Right lobe of liver (tissue), 6 donors: ENCODE measurements at regions not wholly inside any gene's neighbourhood (a gene's known extent, or its start where the extent isn't known, plus 50 kb on each side); places are given as distances from the start of the nearest gene placed in this dataset.
"Not testable (repeated sequence)": the region's sequence is repeated elsewhere in the genome, so short reads cannot be mapped to it uniquely, and the experiment has no call there.

Experiments used
- ATAC-seq, 4 donors: fragments of 200-7000 bp; cut with Tn5 transposase; one replicate each; pipeline ENCODE4 v1.9.1; 2020; ENCODE audit warnings: mild to moderate bottlenecking in 4 of 4, moderate library complexity in 4 of 4
- DNase-seq, 3 donors: peaks; one replicate each; pipeline ENCODE4 v3.0.0-alpha.2; 2020
- H3K27ac ChIP-seq, 3 donors: fragments of 200-600 bp; one replicate each; pipeline ENCODE4 v1.8.0; 2022
- H3K27me3 ChIP-seq, 2 donors: fragments of 200-600 bp; one replicate each; pipeline ENCODE4 v1.8.0; 2022
- H3K36me3 ChIP-seq, 4 donors: fragments of 200-600 bp; sonication (generic) in 1 of 4; one replicate each; pipeline versions ENCODE4 v1.5.1 to v1.8.0; 2017 to 2022; ENCODE audit warnings: control low read depth in 1 of 4
- H3K4me1 ChIP-seq, 4 donors: fragments of 200-600 bp; sonication (generic) in 1 of 4; one replicate each; pipeline versions ENCODE4 v1.5.1 to v1.8.0; 2017 to 2022; ENCODE audit warnings: control low read depth in 1 of 4
- H3K4me3 ChIP-seq, 3 donors: fragments of 200-600 bp; one replicate each; pipeline ENCODE4 v1.8.0; 2022
- H3K9me3 ChIP-seq, 4 donors: fragments of 200-600 bp; sonication (generic) in 1 of 4; one replicate each; pipeline versions ENCODE4 v1.5.1 to v1.8.0; 2017 to 2022; ENCODE audit warnings: control low read depth in 1 of 4
- CTCF ChIP-seq, 4 donors: fragments of 200-600 bp in 3 of 4; fragments of 450-650 bp in 1 of 4; IDR thresholded peaks; one replicate each; pipeline versions ENCODE4 v1.5.1 to v1.8.0; 2016 to 2022; ENCODE audit warnings: antibody characterized with exemption in 4 of 4, mild to moderate bottlenecking in 2 of 4
- POLR2A ChIP-seq: fragments of 450-650 bp; IDR thresholded peaks from one replicate; pipeline ENCODE4 v1.6.1; 2017; ENCODE audit warnings: antibody characterized with exemption, mild to moderate bottlenecking
- WGBS: methylation state at CpG from one replicate; pipeline ENCODE4 v1.1.6; 2018; ENCODE audit warnings: low coverage, low lambda C conversion rate; ENCODE audit not compliant: insufficient coverage; ENCODE audit errors: missing lambda C conversion rate; 5-methylcytosine and 5-hydroxymethylcytosine counted together
- intact Hi-C, 2 donors: fragments of 100-400 bp; cut with DNase I; formaldehyde crosslinking; loops; one replicate each; pipeline versions ENCODE4 v1.11.2 to v1.14.1; 2022
- donor health status: DM: no; HTN: yes; CAD: no.
- donor health status: DM: no; HTN: no; CAD: no.
- donor health status: DM: no; HTN: no; CAD: no.
- donor health status: DM: no; HTN: yes; CAD: no.
- donor health status: DM: no; HTN: yes; CAD: no.

GRCh38 chr4:133268205-133268604 lies 119.1 kb downstream of the PCDH10 start:
- Histone ChIP-seq H3K4me1 (no peaks in the 10 kb centered on the region), H3K36me3 (no peaks in the 10 kb centered on the region), H3K27ac (no peak overlapping the region), H3K4me3 (no peak overlapping the region), H3K27me3 (no peaks in the 10 kb centered on the region), H3K9me3 (no peaks in the 10 kb centered on the region)
- no peak for ATAC-seq
- TF ChIP-seq POLR2A = no peak
- no peak for TF ChIP-seq CTCF (IDR thresholded peaks at IDR 0.05)
- intact Hi-C loops = no loop called here
- 64% methylated on average over 17 of the region's 17 CpGs for WGBS
- no peak for DNase-seq

GRCh38 chr4:133267506-133267905 lies 118.4 kb downstream of the PCDH10 start:
- H3K4me1 ChIP-seq, H3K36me3 ChIP-seq, intact Hi-C loops, H3K27ac ChIP-seq, H3K4me3 ChIP-seq, DNase-seq, H3K9me3 ChIP-seq, ATAC-seq, H3K27me3 ChIP-seq: not testable (repeated sequence)
- WGBS = 39% methylated on average over 7 of the region's 7 CpGs

DNA sequence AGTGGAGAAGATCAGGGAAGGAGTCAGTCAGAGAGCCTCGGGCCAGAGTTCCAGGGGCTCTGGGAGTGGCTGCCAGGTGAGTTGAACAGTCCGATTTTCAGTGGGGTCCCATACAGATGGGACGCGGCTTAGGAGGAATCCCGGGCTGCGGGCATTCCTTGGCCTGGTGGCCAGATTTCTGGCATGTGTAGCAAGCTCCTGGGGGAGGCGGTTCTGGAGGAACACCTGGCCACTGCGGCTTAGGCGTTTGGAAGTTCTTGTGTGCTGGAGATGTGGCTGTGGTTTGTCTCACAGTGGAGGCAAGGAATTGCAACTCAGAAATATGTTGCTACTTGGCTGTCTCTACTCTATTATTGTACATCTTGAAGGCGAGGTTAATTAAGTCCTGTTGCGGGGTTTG lies 117.9 kb downstream of the PCDH10 start:
- H3K27ac ChIP-seq, H3K36me3 ChIP-seq, intact Hi-C loops, DNase-seq, H3K27me3 ChIP-seq, H3K4me1 ChIP-seq, H3K4me3 ChIP-seq, H3K9me3 ChIP-seq, ATAC-seq: not testable (repeated sequence)
- WGBS = 59% methylated on average over 6 of the region's 11 CpGs

- H3K4me3 ChIP-seq, H3K27me3 ChIP-seq, H3K27ac ChIP-seq, intact Hi-C loops, ATAC-seq, H3K4me1 ChIP-seq, H3K9me3 ChIP-seq, DNase-seq, H3K36me3 ChIP-seq: not testable (repeated sequence)
- 45% methylated on average over 3 of the region's 3 CpGs for WGBS
Observed at GRCh38 chr4:133264251-133264650, 115.2 kb downstream of the PCDH10 start.

- Histone ChIP-seq H3K27ac (no peak overlapping the region), H3K4me1 (no peaks in the 10 kb centered on the region), H3K27me3 (no peaks in the 10 kb centered on the region), H3K36me3 (no peaks in the 10 kb centered on the region), H3K9me3 (no peaks in the 10 kb centered on the region), H3K4me3 (no peak overlapping the region)
- intact Hi-C loops = no loop called here
- DNase-seq = no peak
- WGBS = 19% methylated on average over 3 of the region's 3 CpGs
- TF ChIP-seq POLR2A (no peak), CTCF (IDR thresholded peaks at IDR 0.05) (no peak)
- no peak for ATAC-seq
Observed at GRCh38 chr4:133263104-133263503, 114.0 kb downstream of the PCDH10 start.

DNA sequence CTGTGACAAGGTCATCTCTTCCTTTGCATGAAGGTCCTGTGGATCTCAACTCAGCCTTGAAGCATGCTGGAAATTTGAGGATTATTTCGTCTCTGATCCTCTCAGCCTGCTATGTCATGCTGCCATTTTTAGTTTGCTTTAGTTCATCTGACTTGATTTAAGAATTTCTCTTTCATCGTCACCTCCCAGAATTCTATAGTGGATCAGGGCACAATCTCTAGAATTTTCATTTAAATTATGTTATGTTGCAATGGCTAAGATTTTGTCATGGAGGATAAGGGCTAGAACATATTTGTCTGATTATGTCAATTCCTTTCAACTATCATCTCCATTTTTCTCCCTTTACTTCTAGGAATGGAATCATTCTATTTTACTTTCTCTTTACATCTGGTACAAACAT lies 98.8 kb downstream of the PCDH10 start:
- 57% methylated on average over 2 of the region's 2 CpGs for whole genome bisulfite sequencing
- Histone ChIP-seq H3K4me1 (no peaks in the 10 kb centered on the region), H3K27ac (no peak overlapping the region), H3K9me3 (no peaks in the 10 kb centered on the region), H3K36me3 (no peaks in the 10 kb centered on the region), H3K27me3 (no peaks in the 10 kb centered on the region), H3K4me3 (no peak overlapping the region)
- no peak for DNase-seq
- TF ChIP-seq CTCF (IDR thresholded peaks at IDR 0.05) = no peak
- no peak for TF ChIP-seq POLR2A
- intact Hi-C loops = no loop called here
- no peak for ATAC-seq
